GM21528 (cell line): ENCODE measurements at regions not wholly inside any gene's neighbourhood (a gene's known extent, or its start where the extent isn't known, plus 50 kb on each side); places are given as distances from the start of the nearest gene placed in this dataset.
"Not testable (repeated sequence)": the region's sequence is repeated elsewhere in the genome, so short reads cannot be mapped to it uniquely, and the experiment has no call there.

ENCODE experiments used
- ATAC-seq: cut with Tn5 transposase; IDR thresholded peaks from one replicate; pipeline ENCODE4 v1.9.1; 2021; ENCODE audit warnings: mild to moderate bottlenecking, moderate library complexity; ENCODE audit not compliant: unreplicated experiment, low FRiP score

GRCh38 chr18:51569153-51569552, 371.7 kb upstream of the MEX3C start:
- ATAC-seq, result no peak

- ATAC-seq, result no peak
These were observed 372.1 kb upstream of the MEX3C start for GRCh38 chr18:51569561-51569960.

- ATAC-seq, result not testable (repeated sequence)
These were observed 372.6 kb upstream of the MEX3C start for GRCh38 chr18:51570071-51570470.

- not testable (repeated sequence) for ATAC-seq
These were observed 376.4 kb upstream of the MEX3C start for GRCh38 chr18:51573886-51574285.

GRCh38 chr18:51575171-51575570, 377.7 kb upstream of the MEX3C start:
- ATAC-seq, result no peak

GRCh38 chr18:51578406-51578980, 381.0 kb upstream of the MEX3C start:
- no peak for ATAC-seq

GRCh38 chr18:51580580-51580979, 383.1 kb upstream of the MEX3C start:
- ATAC-seq, result no peak

GRCh38 chr18:51582551-51582950, 385.1 kb upstream of the MEX3C start:
- ATAC-seq, result no peak

- no peak for ATAC-seq
These were observed 391.1 kb upstream of the MEX3C start for GRCh38 chr18:51588616-51589015.

- ATAC-seq, result no peak
These were observed 396.4 kb upstream of the MEX3C start for GRCh38 chr18:51593931-51594330.

GRCh38 chr18:51603111-51603510, 405.6 kb upstream of the MEX3C start:
- no peak for ATAC-seq

- no peak for ATAC-seq
These were observed 406.1 kb upstream of the MEX3C start for GRCh38 chr18:51603551-51603950.

- ATAC-seq, result no peak
These were observed 413.0 kb upstream of the MEX3C start for GRCh38 chr18:51610481-51610880.

GRCh38 chr18:51611326-51611725, 413.8 kb upstream of the MEX3C start:
- no peak for ATAC-seq

- no peak for ATAC-seq
These were observed 416.6 kb upstream of the MEX3C start for GRCh38 chr18:51614033-51614432.

- no peak for ATAC-seq
These were observed 417.6 kb upstream of the MEX3C start for GRCh38 chr18:51614967-51615571.

- no peak for ATAC-seq
These were observed 419.7 kb upstream of the MEX3C start for GRCh38 chr18:51617167-51617566.

- no peak for ATAC-seq
These were observed 420.2 kb upstream of the MEX3C start for GRCh38 chr18:51617572-51618260.

GRCh38 chr18:51619283-51619682, 421.8 kb upstream of the MEX3C start:
- ATAC-seq, result no peak

- ATAC-seq, result no peak
These were observed 423.8 kb upstream of the MEX3C start for GRCh38 chr18:51621113-51621863.

- no peak for ATAC-seq
These were observed 424.3 kb upstream of the MEX3C start for GRCh38 chr18:51621864-51622160.

- no peak for ATAC-seq
These were observed 425.2 kb upstream of the MEX3C start for GRCh38 chr18:51622702-51623101.
